Duodenal mucosa (tissue), 2 donors: ENCODE measurements at regions not wholly inside any gene's neighbourhood (a gene's known extent, or its start where the extent isn't known, plus 50 kb on each side); places are given as distances from the start of the nearest gene placed in this dataset.

ENCODE experiments used
- H3K27ac ChIP-seq: one replicate; pipeline ENCODE4 v1.7.0; 2013; ENCODE audit warnings: low read depth, low read length
- H3K27me3 ChIP-seq, 2 donors: one replicate each; pipeline ENCODE4 v1.7.0; 2013; ENCODE audit warnings: low read length in 2 of 2, control low read depth in 1 of 2; ENCODE audit not compliant: insufficient read depth in 2 of 2, control insufficient read depth in 1 of 2
- H3K36me3 ChIP-seq, 2 donors: one replicate each; pipeline ENCODE4 v1.7.0; 2013; ENCODE audit warnings: low read length in 2 of 2, control low read depth in 1 of 2; ENCODE audit not compliant: insufficient read depth in 2 of 2, control insufficient read depth in 1 of 2
- H3K4me1 ChIP-seq, 2 donors: one replicate each; pipeline ENCODE4 v1.7.0; 2013; ENCODE audit warnings: low read length in 2 of 2, control low read depth in 1 of 2; ENCODE audit not compliant: insufficient read depth in 2 of 2, control insufficient read depth in 1 of 2
- H3K4me3 ChIP-seq, 2 donors: one replicate each; pipeline ENCODE4 v1.7.0; 2013; ENCODE audit warnings: low read length in 2 of 2, low read depth in 1 of 2
- H3K9ac ChIP-seq, 2 donors: one replicate each; pipeline ENCODE4 v1.7.0; 2013; ENCODE audit warnings: low read length in 2 of 2, low read depth in 1 of 2
- H3K9me3 ChIP-seq, 2 donors: one replicate each; pipeline ENCODE4 v1.7.0; 2013; ENCODE audit warnings: low read length in 2 of 2, control low read depth in 1 of 2; ENCODE audit not compliant: control insufficient read depth in 1 of 2

DNA sequence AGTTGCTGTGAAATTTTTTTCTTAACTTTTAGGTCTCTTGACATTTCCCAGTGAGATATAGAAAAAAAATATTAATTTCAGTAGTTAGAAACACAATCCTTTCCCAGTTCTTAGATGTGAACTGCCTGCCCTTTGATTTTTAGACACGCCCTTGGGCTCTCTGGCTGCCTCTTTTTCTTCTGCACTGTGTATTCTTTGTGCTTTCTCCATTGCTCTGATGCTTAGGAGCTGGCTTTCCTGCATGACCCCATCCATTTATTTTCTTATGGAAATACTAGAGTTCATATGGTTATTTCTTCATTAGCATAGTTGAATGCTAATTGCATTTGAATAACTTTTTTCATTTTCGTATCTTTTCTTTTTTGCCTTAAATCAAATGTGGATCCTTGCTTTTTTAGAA, 224.9 kb upstream of the SMIM31 start:
- no peaks in the 10 kb centered on the region for H3K4me1 ChIP-seq
- H3K36me3 ChIP-seq: no peaks in the 10 kb centered on the region
- H3K4me3 ChIP-seq: no peak overlapping the region
- H3K27ac ChIP-seq: no peak overlapping the region
- no peaks in the 10 kb centered on the region for H3K9me3 ChIP-seq
- H3K27me3 ChIP-seq: no peaks in the 10 kb centered on the region
- H3K9ac ChIP-seq: no peak overlapping the region

DNA sequence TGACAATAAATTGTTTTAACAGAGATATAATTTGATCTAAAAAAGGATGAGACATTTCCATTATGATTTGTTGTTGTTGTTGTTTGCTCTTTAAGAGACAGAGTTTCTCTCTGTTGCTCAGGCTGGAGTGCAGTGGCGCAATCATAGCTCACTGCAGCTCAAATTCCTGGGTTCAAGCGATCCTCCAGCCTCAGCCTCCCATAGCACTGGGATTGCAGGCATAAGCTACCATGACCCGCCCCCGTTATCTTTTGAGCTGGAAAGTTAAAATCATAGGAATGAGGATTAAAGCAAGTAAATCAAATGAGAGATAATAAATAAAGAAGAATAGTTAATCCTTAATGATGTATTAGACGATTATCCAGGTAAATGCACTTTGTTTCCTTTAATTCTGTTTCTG, 224.4 kb upstream of the SMIM31 start:
- Histone ChIP-seq H3K4me3 (no peak overlapping the region), H3K36me3 (no peaks in the 10 kb centered on the region), H3K4me1 (no peaks in the 10 kb centered on the region), H3K9ac (no peak overlapping the region), H3K27ac (no peak overlapping the region), H3K27me3 (no peaks in the 10 kb centered on the region), H3K9me3 (no peaks in the 10 kb centered on the region)

DNA sequence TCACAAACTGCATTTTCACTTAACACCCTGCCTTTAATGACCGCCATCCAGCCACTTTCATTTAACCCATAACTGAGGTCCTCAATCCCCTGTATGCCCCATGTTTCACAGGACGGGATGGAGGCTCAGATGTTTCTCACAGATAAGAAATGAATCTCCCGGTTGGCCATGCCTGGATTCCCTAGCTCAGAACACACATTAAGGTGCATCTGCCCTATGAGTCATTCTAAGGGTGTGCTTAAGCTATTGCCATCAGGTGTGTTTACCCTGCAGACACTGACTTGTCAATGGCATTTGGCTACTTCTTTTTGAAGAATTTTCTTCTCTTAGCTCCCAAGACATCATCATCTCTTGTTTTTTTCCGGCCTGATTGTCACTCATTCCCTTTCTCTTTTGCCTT, 222.6 kb upstream of the SMIM31 start:
- Histone ChIP-seq H3K4me3 (no peak overlapping the region), H3K27me3 (no peaks in the 10 kb centered on the region), H3K4me1 (no peaks in the 10 kb centered on the region), H3K36me3 (no peaks in the 10 kb centered on the region), H3K27ac (no peak overlapping the region), H3K9ac (no peak overlapping the region), H3K9me3 (no peaks in the 10 kb centered on the region)

DNA sequence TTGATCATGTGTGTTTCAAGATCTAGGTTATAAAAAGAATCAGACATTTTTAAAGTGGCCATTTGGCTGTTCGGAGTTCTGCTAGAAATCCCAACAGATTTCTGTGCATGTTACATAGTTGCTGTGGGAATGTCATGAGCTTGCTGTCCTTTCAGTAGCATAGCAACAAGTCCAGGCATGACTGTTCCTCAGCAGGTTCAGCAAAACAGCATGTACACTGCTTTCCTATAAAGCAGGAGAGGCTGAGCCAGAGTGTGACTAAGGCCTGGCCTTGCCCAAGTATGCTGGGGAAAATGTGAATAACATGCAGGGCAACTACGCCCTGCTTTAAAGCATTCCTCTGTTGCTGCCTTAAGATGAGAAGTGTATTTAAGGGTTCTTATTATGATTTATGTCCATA, 217.1 kb upstream of the SMIM31 start:
- no peaks in the 10 kb centered on the region for H3K36me3 ChIP-seq
- H3K27me3 ChIP-seq: no peaks in the 10 kb centered on the region
- H3K27ac ChIP-seq: no peak overlapping the region
- no peak overlapping the region for H3K4me3 ChIP-seq
- H3K4me1 ChIP-seq: no peaks in the 10 kb centered on the region
- H3K9me3 ChIP-seq: peaks cover 0 to 14% of the 10 kb centered on the region in 2 donors
- no peak overlapping the region for H3K9ac ChIP-seq

DNA sequence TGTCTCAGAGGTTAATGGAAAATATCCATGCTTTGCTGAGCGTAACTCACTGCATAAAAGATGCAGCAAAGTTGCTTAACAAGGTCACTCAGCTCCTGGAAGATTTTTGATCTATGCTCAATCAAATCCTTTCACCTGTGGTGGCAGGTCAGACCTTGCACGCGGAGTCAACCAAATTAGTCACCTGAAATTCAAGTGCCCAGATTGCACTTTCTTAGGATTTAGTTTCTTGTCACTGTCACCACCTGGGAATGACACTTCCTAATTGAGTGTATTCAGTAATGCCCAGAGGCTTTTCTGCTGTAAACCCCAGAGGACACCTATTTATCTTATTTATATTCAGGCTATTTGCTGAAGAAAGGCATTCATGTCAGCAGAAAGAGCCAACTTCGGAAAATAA, 215.8 kb upstream of the SMIM31 start:
- Histone ChIP-seq H3K4me1 (no peaks in the 10 kb centered on the region), H3K9ac (no peak overlapping the region), H3K9me3 (peaks cover 0 to 14% of the 10 kb centered on the region in 2 donors), H3K27ac (no peak overlapping the region), H3K4me3 (no peak overlapping the region), H3K27me3 (no peaks in the 10 kb centered on the region), H3K36me3 (no peaks in the 10 kb centered on the region)

DNA sequence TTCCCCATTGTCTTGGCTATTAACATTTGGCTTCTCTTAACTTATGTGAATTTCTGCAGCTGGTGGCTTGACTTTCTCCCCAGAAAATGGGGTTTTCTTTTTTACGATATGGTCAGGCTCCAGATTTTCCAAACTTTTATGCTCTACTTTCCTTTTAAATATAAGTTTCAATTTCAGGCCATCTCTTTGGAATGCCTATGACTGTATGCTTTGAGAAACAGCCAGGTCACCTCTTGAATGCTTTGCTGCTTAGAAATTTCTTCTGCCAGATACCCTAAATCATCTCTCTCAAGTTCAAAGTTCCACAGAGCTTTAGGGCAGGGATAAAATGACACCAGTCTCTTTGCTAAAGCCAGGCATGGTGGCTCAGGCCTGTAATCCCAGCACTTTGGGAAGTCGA, 212.9 kb upstream of the SMIM31 start:
- no peak overlapping the region for H3K27ac ChIP-seq
- H3K36me3 ChIP-seq: no peaks in the 10 kb centered on the region
- no peaks in the 10 kb centered on the region for H3K4me1 ChIP-seq
- no peak overlapping the region for H3K4me3 ChIP-seq
- no peaks in the 10 kb centered on the region for H3K27me3 ChIP-seq
- H3K9me3 ChIP-seq: peaks cover 0 to 14% of the 10 kb centered on the region in 2 donors
- H3K9ac ChIP-seq: no peak overlapping the region

DNA sequence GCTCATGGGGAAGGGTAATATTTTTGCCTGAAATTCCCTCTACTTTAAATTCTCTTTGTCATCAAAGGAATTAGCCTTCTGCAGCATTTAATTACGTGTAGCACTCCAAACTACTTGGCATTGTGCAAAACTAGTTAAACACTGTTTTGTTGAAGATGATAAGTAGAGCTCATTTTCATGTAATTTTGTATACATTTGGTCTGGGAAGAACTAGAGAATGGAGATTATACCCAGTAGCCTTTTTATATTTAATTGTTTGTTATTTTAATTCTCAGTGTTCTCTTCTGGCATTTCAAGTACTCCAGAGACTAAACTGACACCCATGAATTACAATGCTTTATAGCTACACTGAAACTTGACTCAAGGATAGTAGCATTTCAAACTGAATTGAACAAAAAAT, 211.5 kb upstream of the SMIM31 start:
- no peak overlapping the region for H3K9ac ChIP-seq
- no peaks in the 10 kb centered on the region for H3K36me3 ChIP-seq
- H3K4me1 ChIP-seq: no peaks in the 10 kb centered on the region
- H3K27me3 ChIP-seq: no peaks in the 10 kb centered on the region
- no peak overlapping the region for H3K4me3 ChIP-seq
- no peak overlapping the region for H3K27ac ChIP-seq
- peaks cover 0 to 14% of the 10 kb centered on the region in 2 donors for H3K9me3 ChIP-seq

DNA sequence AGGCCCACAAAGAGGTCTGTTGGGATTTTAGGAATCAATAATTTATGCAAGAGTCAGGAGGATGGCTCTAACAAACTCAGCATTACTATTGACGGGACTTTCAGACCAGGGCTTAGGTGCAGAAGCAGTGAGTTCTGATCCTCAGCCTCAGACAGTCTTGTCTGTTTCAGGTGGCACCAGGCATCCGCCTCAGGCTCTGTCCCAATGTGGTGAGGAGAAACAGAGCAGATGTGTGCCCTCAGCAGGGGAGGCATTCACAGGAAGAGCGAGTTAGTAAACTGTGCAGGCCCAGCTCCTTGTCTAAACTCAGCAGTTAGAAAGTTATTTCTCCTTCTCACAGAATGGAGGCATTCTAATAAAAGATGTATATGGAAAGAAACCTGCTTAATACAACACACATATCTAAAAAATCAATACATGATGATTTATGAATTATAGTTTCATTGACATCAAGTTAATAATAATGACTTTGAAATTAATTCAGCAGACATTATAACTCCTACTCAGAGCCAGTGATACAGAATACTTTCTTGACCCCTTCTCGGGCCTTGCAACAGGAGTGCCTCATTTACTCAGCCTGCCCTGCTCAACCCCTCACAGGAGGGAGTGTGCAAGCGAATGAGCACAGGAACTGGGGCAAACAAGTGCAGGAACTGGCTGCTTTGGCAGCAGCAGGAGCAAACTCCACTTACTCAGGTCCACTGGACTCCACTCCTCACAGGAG, 202.8 kb upstream of the SMIM31 start:
- Histone ChIP-seq H3K9ac (no peak overlapping the region), H3K27ac (no peak overlapping the region), H3K36me3 (no peaks in the 10 kb centered on the region), H3K4me1 (no peaks in the 10 kb centered on the region), H3K27me3 (no peaks in the 10 kb centered on the region), H3K9me3 (peaks cover 0 to 4% of the 10 kb centered on the region in 2 donors), H3K4me3 (no peak overlapping the region)

DNA sequence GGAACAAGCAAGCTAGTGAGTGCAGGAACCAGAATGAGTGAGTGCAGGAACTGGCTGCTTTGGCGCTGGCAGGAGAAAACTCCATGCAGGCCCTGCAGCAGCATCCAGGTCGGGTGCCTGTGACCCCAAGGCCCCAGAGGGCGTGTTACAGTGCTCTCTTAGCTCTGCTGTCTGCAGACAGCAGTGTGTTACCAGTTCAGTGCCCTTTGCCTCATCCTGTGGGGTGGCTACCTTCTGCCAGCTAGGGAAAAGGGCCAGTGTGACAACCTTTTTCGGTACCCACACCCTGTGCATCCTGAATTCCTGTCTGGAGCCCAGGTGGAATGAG, 202.3 kb upstream of the SMIM31 start:
- Histone ChIP-seq H3K9ac (no peak overlapping the region), H3K4me1 (no peaks in the 10 kb centered on the region), H3K36me3 (no peaks in the 10 kb centered on the region), H3K27me3 (no peaks in the 10 kb centered on the region), H3K4me3 (no peak overlapping the region), H3K9me3 (peaks cover 0 to 4% of the 10 kb centered on the region in 2 donors), H3K27ac (no peak overlapping the region)

DNA sequence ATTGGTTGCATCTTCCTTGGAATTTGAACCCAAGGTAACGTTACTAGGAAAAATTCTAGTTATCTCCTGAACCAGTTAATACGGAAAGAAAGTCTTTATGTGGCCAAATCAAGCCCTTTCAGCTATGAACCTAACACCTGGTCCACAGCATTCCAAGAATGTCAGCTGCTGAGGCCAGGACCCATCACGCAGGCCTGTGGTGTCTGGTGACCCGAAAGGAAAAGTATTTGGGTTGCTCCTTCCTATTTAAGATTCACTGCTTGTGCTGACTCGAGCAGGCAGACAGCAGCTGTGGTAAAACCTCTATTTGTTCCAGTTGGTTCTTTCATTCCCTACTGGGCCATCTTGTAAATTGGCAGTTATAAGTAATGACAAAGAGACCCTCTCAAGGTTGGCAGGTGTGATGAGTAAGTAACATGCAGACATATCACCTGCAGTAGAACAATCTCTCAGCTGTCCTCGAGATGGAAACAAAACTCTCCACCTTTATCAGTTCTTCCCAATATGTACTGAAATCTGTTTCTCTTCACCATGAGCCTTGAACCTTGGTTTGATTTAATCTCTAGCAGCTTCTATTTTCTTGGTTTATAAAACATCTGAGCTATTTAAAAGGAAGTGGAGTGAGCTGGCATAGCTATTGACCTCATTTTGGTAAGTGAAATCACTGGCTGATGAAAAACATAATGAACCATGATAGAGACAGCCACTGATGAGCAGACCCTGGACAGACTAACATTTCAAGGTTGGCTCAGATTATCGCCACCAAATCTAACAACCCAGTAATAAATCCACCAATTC, 182.1 kb upstream of the SMIM31 start:
- Histone ChIP-seq H3K36me3 (no peaks in the 10 kb centered on the region), H3K4me1 (no peaks in the 10 kb centered on the region), H3K27me3 (no peaks in the 10 kb centered on the region), H3K27ac (no peak overlapping the region), H3K9me3 (peaks cover 0 to 12% of the 10 kb centered on the region in 2 donors), H3K4me3 (no peak overlapping the region), H3K9ac (no peak overlapping the region)
